ENCODE measurements at regions not wholly inside any gene's neighbourhood (a gene's known extent, or its start where the extent isn't known, plus 50 kb on each side); places are given as distances from the start of the nearest gene placed in this dataset.

GRCh38 chr16:85306071-85306792 lies 194.0 kb upstream of the CIBAR2 start (continued):
- TF ChIP-seq ZFP91 (CRISPR knock-in tag; IDR thresholded peaks at IDR 0.05; ENCODE audit: borderline replicate concordance) (peak; percentile 64; the same call in 1 of the 2 replicates), ARNTL (CRISPR knock-in tag; IDR thresholded peaks at IDR 0.05) (peak; percentile 99), HOXA9 (CRISPR knock-in tag; IDR thresholded peaks at IDR 0.05; ENCODE audit: borderline replicate concordance) (no peak), GLI4 (CRISPR knock-in tag; IDR thresholded peaks at IDR 0.05; ENCODE audit: borderline replicate concordance) (no peak), REPIN1 (CRISPR knock-in tag; IDR thresholded peaks at IDR 0.05; ENCODE audit: borderline replicate concordance, low read depth) (peak; percentile 73), ZNF619 (CRISPR knock-in tag; IDR thresholded peaks at IDR 0.05) (0 out of 2 replicates have a peak, but pooled peaks have one; percentile 51), PITX1 (CRISPR knock-in tag; IDR thresholded peaks at IDR 0.05) (peak; percentile 96), ZNF546 (CRISPR knock-in tag; conservative IDR thresholded peaks at IDR 0.05) (peak; percentile 49; the same call in 1 of the 2 replicates), ZNF577 (CRISPR knock-in tag; IDR thresholded peaks at IDR 0.05; ENCODE audit: borderline replicate concordance, low read depth) (no peak), ZFY (CRISPR knock-in tag; IDR thresholded peaks at IDR 0.05) (peak; percentile 55), ZNF776 (CRISPR knock-in tag; IDR thresholded peaks at IDR 0.05) (no peak), HCFC1 (IDR thresholded peaks at IDR 0.05; ENCODE audit: low read depth, low read length) (no peak), ZNF781 (CRISPR knock-in tag; IDR thresholded peaks at IDR 0.05; ENCODE audit: borderline replicate concordance, not compliant biosample characterization) (peak; percentile 72), SP1 (IDR thresholded peaks at IDR 0.05) (no peak), SP1 (CRISPR knock-in tag; IDR thresholded peaks at IDR 0.05) (peak; percentile 85), ATRX (CRISPR knock-in tag; IDR thresholded peaks at IDR 0.05; ENCODE audit: borderline replicate concordance) (no peak), ZUFSP (CRISPR knock-in tag; IDR thresholded peaks at IDR 0.05; ENCODE audit: borderline replicate concordance) (no peak), BCL6 (CRISPR knock-in tag; IDR thresholded peaks at IDR 0.05) (peak; percentile 75), BRCA1 (CRISPR knock-in tag; IDR thresholded peaks at IDR 0.05) (no peak), MEIS2 (CRISPR knock-in tag; IDR thresholded peaks at IDR 0.05) (peak; percentile 47; the same call in 1 of the 2 replicates), SAP130 (CRISPR knock-in tag; IDR thresholded peaks at IDR 0.05; ENCODE audit: low read depth) (peak; percentile 98), HIVEP1 (CRISPR knock-in tag; IDR thresholded peaks at IDR 0.05) (peak; percentile 70; the same call in 1 of the 2 replicates), FOXA1 (IDR thresholded peaks at IDR 0.05) (no peak), FOXA1 (CRISPR knock-in tag; IDR thresholded peaks at IDR 0.05) (peak; percentile 81), YY1 (IDR thresholded peaks at IDR 0.05; ENCODE audit: insufficient read depth, insufficient replicate concordance, low read depth, low read length) (no peak), NFATC3 (CRISPR knock-in tag; IDR thresholded peaks at IDR 0.05) (no peak)
- TF ChIP-seq, protein P1, sequence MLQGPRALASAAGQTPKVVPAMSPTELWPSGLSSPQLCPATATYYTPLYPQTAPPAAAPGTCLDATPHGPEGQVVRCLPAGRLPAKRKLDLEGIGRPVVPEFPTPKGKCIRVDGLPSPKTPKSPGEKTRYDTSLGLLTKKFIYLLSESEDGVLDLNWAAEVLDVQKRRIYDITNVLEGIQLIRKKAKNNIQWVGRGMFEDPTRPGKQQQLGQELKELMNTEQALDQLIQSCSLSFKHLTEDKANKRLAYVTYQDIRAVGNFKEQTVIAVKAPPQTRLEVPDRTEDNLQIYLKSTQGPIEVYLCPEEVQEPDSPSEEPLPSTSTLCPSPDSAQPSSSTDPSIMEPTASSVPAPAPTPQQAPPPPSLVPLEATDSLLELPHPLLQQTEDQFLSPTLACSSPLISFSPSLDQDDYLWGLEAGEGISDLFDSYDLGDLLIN (CRISPR knock-in tag; IDR thresholded peaks at IDR 0.05; ENCODE audit: borderline replicate concordance) = no peak
- TF ChIP-seq, protein P2, sequence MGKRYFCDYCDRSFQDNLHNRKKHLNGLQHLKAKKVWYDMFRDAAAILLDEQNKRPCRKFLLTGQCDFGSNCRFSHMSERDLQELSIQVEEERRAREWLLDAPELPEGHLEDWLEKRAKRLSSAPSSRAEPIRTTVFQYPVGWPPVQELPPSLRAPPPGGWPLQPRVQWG (CRISPR knock-in tag; IDR thresholded peaks at IDR 0.05; ENCODE audit: borderline replicate concordance, low read depth) = no peak
